ENCODE measurements at regions not wholly inside any gene's neighbourhood (a gene's known extent, or its start where the extent isn't known, plus 50 kb on each side); places are given as distances from the start of the nearest gene placed in this dataset.

- TF ChIP-seq CTCF (IDR thresholded peaks at IDR 0.05; ENCODE audit: borderline replicate concordance, extremely low read depth, low read length, poor library complexity, severe bottlenecking) = no peak
- TF ChIP-seq EZH2 (IDR thresholded peaks at IDR 0.05; ENCODE audit: borderline replicate concordance, low read depth, low read length, severe bottlenecking) = no peak
These were observed 170.3 kb downstream of the MARCHF11 start for GRCh38 chr5:16009256-16009655.
